GM18870 (cell line): ENCODE measurements at regions not wholly inside any gene's neighbourhood (a gene's known extent, or its start where the extent isn't known, plus 50 kb on each side); places are given as distances from the start of the nearest gene placed in this dataset.

Experiments
- ATAC-seq: cut with Tn5 transposase; IDR thresholded peaks from one replicate; pipeline ENCODE4 v1.9.1; 2021; ENCODE audit warnings: moderate library complexity; ENCODE audit not compliant: unreplicated experiment

DNA sequence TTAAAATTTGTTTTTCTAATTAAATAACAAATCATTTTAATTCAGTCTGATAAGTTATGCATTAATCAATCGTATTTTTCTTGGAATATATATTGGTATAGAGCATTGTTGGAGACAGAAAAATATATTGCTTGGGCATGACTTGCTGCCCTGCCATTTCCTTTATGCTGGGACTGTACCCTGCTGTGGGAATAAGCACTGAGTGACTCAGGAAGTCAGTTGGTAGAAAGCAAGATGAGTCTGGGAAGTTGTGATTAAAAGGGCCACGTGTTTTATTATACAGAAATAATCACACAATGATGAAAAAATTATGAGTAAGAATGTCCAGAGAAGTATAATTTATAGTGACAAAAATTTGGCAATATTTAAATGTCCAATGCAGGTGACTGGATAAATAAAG lies 139.5 kb downstream of the KIF18A start:
- ATAC-seq = no peak

DNA sequence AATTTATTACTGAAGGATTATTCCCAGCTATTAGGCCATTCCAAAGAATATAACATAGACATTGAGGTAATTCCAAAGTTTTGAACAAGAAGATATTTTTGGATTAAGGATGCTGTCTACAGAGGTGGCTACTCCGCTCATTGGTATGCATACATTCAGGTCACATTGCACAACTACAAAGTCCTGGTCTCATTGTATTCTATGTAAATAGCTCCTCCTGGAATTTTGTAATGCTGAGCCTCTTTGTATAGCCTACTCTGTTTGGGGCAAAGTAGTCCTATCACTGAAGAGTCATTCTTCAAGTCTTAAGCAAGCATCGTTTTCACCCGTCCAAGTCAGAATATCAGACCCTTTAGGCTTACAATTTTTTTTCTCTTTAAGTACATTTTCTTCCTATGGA lies 142.4 kb downstream of the KIF18A start:
- no peak for ATAC-seq

DNA sequence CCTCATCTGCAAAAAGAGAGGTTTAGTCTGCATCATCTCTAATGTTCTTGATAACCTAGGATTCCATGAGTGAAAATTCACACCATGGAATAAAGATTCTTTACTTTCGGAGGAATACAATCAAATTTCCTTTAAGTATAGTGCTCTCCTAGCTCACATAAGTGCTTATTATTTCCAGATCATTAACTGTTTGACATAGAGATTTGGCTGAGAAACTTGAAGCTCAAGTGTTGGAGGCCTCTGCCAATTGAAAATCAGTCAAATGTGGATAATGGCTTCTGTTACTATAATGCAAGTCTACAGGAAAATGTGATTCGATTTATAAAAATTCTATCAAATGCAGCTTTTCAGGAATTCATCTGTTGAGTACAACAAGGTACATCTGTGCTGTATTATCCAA lies 144.6 kb downstream of the KIF18A start:
- ATAC-seq = no peak

DNA sequence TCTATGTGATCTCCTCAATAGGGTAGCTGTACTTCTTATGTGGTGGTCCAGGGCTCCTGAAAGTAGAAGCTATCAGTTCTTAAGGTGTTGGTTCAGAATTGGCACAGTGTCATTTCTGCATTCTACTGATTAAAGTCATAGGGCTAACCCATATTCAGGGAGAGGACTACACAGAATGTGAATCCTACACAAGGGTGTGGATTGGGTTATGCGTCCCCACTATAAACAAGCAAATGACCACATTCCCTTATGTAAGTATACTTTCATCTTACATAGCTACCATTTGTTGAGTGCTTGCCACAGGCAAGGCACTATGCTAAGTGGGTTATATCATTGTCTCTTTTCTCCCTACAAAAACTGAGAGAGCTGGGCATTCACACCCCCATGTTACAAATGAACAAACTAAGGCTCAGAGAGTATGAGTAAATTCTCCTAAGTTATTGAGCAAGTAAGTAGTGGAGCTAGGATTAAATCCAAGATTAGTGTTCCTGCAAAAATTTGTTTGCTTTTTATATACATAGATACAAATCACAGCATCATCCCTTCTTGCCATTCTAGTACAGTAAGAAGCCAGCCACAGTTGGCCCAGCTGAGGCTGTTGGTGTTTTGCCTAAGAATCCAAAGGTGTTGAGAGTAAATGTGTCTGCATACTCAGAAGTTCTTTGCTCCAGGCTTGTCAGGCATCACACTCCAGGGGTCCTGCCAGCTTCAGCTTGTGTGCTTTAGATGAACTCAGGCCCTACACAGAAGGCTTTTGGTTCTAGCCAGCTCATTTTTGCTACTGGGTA lies 157.8 kb downstream of the KIF18A start:
- ATAC-seq = no peak

DNA sequence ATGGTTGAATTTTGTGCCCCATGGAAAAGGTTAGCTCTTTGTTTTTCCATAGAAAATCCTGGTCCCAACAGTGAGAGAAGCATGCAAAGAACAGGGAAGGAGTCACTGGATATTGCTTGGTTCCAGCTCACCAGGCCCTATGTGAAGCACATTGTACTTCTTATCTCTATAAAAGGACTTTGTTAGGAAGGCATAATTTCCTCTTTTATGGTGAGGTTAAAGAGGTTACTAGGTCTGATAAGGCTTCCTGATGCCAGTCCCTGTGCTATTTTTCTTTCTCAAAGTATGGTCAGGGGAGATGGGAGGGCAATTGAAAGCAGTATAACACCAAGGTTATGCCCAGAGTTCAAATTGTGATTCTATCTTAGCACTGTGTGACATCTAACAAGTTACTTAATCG lies 162.6 kb downstream of the KIF18A start:
- no peak for ATAC-seq

DNA sequence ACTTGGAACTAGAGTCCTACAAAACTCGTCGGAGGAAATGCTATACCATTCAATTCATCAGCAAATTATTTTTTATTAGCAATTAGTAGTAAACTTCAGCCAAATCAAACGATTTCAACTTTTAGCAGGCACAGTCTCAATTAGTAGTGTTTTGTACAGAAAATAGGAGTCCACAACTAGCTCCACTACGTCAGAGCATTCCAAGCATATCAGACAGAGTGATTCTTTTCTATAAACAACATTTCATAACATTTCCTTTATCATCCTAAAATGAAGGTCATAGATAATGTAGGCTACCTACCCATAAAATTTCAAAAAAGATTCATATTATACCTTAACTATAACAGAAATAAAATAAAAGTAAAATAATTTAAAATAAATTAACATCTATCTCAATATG lies 169.9 kb downstream of the KIF18A start:
- ATAC-seq = no peak

DNA sequence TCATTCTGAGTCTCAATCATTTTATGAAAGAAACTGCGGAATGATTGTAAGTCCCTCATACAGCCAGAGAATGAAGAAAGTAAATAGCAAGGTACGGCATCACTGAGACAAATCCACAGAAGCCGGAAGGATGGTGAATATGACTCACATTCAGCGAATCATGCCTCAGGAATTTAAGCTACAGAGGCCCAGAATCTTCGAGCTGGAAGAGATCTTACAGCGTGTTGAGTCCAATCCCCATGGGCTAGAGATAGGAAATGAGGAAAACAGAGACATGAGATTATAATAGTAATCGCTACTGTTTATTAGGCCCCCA lies 173.2 kb downstream of the KIF18A start:
- no peak for ATAC-seq

DNA sequence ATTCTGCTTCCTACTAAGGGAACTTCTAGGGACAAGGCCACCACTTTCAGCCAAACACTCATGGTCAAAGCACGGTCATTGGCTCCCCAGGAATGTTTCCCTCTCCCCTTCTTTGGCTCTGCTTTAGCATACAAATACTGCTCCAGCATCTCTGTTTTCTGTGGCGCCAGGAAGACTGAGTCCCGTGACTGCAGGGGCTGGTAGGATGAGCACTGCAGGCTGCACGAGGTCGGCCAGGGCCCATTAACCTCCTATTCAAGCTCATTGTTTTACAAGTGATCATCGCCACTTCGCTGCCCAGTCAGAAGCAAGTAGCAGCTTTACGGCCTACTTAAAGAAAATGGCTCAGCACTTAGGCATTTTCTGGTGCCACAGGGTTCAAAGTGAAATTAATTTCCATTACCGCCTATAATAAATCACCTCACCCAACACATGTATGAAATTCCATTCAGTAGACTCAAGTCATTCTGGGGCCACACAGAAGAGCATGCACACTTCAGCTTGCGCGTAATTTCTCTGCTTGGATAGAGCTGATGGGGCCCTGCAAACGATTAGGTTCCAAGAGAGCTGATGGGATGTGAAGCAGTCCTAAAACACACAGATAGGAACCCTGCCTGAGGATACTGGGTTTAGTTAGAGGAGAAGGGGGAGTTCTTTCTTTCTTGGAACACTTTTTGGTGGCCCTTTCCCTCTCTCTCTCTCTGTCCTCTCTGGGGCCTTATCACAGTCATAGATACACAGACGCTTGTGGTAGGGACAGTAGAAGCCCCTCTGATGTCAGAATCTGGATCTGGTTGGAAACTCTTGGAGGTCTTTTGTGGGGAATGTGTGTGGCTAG lies 173.7 kb downstream of the KIF18A start:
- no peak for ATAC-seq

DNA sequence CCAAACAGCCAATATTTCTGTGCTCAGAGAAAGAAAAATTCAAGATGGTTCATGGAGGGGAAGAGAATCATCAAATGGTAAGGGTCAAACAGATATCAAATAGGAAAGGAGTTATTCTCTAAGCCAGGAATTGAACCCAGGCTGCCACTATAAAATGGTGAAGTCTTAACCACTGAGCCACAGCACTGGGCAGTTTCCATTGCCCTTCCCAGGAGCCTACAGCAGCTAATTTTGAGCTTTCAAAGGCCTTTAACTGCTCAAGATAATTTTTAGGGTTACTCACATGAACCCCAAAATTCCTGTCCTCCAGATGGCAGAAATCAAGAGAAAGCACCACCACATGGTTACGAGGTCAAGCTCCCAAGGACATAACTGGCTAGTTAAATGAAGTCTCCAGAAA lies 176.2 kb downstream of the KIF18A start:
- no peak for ATAC-seq

DNA sequence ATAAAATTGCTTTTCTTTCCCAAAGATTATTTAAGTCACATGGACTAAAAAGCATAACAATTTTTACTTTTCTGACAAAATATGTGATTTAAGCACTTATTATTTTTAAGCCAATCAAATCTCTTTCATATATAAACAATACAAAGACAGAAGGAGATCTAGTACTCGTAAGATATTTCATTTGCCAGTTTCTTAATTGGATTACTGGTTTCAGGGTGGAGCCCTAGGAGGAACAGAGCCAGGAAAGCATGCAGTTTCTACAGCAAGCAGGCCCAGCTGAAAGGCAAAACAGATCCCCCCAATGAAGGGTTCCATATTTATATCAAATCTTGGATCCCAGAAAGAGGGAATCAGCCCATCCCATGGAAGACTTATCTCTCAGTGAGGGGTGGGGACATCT lies 177.0 kb downstream of the KIF18A start:
- no peak for ATAC-seq

DNA sequence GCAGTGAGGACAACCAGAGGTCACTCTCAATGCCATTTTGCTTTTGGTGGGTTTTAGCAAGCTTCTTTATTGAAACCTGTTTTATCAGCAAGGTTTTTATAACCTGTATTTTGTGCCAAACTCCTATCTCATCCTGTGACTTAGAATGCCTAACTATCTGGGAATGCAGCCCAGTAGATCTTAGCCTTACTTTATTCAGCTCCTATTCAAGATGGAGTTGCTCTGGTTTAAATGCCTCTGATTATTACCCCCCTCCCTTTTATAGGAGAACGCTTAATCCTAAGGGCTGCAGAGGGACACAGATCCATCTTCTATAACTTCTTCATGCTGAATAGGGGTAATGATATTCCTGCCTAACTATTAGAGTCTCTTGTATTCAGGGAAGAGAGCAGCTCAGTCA lies 179.1 kb downstream of the KIF18A start:
- ATAC-seq = no peak

DNA sequence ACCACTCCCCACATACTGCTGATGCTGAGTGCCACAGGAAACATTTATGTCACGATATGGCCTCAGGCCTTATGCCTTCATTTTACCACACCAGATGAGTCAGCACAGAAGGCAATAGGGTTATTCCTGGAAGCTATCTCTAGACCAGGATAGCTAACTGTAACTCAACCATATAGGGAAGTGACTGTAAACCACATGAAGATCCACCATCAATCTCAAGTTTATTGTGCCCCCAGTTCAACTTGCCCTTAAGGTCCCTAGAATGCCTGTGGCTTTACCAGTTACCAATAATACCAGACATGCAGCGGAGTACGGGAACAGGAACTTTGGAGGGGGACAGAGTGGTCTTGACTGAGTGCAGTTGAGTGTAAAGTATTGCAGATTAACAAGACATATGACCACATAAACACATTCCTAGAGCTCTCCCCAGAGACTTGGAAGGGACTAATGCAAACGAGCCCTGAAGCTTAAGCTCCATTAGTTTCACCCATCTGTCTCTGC lies 180.9 kb downstream of the KIF18A start:
- no peak for ATAC-seq

DNA sequence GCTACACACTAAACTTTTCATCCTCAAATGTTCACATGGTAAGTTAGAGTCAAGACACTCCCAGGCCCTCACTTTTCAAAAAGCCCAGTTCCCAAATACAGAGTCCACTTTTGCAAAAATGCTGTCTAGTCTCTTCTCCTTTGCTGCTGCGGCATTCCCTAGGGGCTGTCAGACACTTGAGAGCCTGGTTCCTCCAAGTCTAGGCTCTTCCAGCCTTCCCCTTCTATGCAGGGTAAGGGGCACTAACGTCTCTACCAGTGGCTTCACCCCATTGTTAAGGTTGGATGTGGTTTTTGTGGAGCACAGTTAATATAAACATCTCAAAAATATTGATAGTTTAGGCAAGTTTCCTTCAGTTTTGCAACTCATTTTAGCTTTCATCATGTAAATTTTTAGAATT lies 181.5 kb downstream of the KIF18A start:
- ATAC-seq = no peak

DNA sequence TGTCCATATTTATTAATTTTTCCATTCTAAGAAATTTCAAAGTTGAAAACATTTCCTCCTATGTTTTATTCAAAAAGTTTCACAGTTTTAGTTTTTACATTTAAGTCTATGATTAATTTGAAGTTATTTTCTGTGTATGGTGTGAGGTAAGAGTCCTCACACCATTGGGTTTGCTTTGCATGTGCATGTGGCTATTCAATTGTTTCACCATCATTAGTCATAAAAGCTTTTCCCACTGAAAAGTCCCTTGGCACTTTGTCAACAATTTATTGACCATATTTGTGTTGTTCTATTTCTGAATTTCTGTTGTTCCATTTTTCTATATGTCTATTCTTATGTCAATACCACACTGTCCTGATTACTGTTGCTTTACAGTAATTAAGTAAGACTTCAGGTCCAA lies 186.5 kb downstream of the KIF18A start:
- no peak for ATAC-seq

DNA sequence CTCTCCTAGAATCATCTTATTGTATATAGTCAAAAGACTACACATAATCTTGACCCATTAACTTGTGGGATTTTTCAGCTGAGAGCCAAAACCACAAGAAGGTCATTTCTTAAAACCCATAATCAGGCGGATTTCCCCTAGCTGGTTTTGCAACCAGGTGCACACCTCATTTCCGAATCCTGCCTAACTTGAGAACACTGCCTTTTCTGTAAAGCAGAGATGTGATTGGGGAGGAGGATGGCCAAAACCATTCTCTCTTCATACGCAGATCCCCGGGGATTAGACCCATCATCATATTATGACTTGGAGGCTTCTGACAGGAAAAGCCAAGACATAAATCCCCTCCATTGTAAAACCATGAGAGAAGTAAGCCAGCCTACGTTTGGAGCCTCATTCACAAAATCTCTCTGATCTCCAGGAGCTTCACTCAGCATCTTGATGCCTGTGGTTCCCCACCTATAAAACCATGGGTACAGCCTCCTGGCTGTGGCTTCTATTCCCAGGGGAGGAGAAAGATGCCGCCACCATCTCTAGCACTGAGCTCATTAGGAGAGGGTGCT lies 191.3 kb downstream of the KIF18A start:
- ATAC-seq = peak; percentile 92

DNA sequence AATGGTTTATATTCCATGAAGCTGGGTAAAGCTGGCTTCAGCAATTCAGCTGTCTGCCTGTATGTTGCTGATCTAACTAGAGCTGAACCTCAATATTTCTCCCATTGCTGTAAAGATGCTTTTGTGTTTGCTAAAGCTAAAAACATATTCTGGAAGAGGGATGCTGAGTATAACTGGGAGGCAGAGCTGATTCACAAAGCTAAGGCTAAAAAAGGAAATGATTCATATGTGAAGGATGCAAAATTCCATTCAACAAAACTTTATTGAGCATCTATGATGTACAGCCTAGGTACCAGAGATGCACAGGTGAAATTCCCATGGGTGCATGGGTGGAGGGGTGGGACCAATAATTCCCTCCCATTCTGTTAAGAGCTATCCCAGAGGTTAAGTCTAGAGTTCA lies 193.9 kb downstream of the KIF18A start:
- ATAC-seq = no peak

DNA sequence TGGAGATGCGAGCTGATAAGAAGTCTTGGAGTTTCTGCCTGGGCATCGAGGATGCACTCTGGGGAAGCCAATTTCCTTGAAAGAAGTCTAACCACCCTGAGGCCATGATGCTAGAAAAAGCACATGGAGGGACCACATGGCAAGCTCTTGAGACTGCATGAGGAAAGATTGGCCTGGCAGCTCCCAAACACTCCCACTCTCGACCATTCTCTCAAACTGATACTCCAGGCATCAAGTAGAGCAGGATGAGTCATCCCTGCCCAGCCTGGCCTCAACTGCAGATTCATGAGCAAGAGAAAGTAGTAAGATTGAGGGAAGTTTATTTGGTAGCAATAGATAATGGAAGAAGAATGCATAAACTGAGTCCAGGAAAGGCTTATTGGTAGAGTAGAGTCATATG lies 194.3 kb downstream of the KIF18A start:
- ATAC-seq = no peak

DNA sequence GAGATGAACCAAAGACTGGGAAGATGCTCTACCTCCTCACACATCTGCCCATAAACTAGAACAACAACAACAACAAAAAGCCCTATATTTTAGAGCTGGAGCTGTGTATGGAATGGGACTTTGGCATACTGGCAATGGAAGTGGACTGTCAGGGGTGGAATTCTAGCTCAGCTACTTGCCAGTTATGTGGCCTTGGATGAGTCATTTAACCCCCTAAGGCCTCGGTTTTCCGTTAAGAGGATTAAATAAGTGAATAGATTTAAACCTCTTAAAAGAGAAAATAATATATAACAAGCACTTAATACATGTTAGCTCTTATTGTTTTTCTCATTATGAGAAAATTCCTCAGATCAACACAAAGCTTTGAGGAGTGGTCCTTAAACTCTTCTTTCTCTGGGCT lies 195.0 kb downstream of the KIF18A start:
- ATAC-seq = no peak

DNA sequence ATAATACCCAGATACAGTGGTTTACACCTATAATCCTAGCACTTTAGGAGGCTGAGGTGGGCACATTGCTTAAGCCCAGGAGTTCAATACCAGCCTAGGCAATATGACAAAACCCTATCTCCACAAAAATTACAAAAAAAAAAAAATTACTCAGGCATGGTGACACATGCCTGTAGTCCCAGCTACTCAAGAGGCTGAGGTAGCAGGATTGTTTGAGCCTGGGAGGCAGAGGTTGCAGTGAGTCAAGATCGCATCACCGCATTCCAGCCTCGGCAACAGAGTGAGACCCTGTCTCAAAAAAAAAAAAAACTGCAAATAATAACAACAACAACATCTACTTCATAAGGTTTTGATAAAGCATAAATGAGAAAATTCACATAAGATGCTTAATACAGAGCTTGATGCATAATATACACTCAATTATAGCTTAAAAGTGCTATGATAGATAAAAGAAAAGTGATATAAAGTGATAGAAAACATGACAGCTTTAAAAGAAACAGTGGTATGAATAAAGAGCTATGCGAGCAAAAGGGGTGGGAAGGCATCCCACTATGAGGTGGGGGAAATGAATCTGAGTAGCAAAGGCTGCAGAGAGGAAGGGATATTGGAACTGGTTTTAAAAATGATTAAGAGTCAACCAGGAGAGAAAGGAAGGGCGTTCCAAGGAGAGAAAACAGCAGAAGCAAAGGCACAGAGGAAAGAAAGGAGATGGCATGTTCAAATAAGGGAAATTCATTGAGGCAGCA lies 197.6 kb downstream of the KIF18A start:
- no peak for ATAC-seq

DNA sequence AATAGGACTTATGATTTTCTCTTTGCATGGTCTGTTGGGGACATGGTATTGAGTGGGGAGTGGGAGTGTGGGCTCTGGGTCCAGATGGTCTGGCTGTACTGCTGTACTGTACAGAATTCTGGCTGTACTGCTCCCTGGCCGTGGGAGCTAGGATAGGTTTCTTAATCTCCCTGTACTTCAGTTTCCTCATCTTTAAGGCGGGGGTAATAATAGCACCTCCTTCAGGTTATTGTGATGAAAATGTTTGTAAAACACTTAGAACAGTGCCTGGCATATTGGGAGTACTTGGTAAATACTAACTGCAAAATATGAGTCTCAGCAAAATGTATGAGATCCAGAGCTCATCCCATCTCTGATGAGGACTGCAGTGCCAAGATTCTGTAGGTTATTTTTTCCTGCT lies 198.6 kb downstream of the KIF18A start:
- ATAC-seq = no peak

DNA sequence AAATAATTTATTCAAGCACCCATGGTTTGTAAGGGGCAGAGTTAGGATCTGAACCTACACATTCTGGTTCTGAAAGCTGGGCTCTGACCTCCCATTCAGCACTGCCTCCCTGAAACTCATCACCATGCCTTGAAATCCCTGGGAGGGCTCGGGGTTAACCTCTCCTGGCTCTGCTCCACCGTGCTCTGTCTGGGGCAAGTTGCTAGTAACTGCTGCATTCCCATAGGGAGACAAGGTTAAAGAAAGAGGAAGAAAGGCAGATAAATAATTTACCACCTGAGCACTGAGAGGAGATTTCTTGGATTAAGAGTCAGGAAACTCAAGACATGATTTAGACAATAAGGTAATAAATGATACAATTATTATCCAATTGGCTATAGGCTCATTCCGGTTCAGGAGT lies 199.3 kb downstream of the KIF18A start:
- no peak for ATAC-seq
